Lung microvascular endothelial cell (primary cell): ENCODE measurements at regions not wholly inside any gene's neighbourhood (a gene's known extent, or its start where the extent isn't known, plus 50 kb on each side); places are given as distances from the start of the nearest gene placed in this dataset.

Source experiments
- DNase-seq, 2 donors: peaks; one replicate each; pipeline versions ENCODE4 v3.0.0 to v3.0.0-alpha.2; 2010; ENCODE audit warnings: low read depth in 2 of 2

DNA sequence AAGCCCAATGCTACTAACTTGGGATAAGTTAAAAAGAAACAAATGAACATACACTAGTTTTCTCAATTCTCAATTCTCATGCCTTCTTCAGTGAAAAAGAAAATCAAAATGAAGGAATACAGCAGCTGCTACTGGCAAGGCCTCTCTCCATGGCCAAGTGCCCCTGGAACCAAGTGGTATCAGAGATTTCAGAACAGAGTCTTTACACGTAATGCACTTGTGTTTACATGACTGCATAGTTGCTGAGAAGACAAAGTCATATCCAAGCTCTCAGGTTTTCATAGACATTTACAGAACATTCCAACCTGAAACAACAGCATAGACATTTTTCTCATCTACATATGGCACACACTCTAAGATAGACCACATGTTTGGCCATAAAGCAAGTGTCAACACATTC lies 789.9 kb downstream of the CBLN2 start:
- DNase-seq = no peak

GRCh38 chr18:71743634-71744033 lies 800.5 kb downstream of the CBLN2 start:
- DNase-seq = no peak

- no peak for DNase-seq
Measured at GRCh38 chr18:71729611-71730010, 814.5 kb downstream of the CBLN2 start.

- no peak for DNase-seq
Measured at GRCh38 chr18:71727909-71728308, 816.2 kb downstream of the CBLN2 start.

DNA sequence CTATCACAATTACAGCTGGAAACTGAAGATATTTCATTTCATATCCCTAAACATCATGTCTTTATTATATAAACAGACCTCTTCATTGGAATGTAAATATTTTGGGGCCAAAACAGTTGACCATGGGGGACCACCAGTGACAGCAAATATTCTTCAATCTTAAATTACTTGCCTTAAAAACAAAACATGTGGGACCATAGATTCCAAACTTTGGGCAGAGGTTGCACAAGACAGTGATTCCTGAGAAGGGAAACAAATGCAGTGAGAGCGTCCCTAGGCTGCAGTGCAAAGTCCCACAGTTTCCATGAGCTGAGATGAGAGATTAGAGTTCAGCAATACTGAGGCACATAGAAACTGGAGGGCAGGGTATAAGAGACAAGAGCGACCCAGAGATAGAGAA lies 818.9 kb downstream of the CBLN2 start:
- no peak for DNase-seq

DNA sequence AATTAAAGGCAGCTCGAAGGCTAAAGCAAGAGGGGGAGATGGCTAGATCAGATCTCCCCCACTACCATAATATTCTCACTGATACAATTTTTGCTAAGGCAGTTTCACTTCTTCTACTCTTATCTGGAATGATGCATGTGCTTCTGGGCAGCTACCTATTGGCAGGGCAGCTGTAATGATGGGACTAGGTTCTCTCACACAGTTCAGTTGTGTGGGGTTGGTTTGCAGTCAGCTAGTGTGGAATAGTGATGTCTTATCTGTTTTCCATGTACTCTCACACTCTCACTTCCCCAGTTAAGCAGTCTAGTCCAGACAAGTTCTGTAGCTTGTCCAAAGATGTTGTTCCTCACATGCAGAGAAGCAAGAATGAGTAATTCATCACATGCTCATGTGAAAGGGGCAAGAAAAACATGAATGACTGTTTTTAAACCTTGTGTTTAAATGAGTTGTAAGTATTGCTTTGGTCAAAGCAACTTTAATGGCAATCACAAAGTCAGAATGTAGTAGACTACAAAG lies 836.1 kb downstream of the CBLN2 start:
- no peak for DNase-seq

DNA sequence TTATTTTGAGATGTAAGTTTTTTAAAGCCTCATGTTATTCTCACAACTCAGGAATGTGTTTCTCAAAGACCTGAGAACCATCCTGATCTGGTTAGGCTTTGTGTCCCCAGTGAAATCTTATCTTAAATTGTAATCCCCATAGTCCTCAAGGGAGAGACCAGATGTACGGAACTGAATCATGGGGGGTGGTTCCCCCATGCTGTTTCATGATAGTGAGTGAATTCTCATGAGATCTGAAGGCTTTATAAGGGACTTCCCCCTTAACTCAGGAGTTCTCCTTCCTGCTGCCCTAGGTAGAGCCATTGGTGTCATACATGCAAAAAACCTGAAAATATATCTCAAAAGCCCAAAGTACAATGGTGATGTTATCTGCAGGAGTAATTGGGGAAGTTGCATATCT lies 836.7 kb downstream of the CBLN2 start:
- no peak for DNase-seq

GRCh38 chr18:71689416-71690160 lies 854.6 kb downstream of the CBLN2 start:
- no peak for DNase-seq

- no peak for DNase-seq
Measured at GRCh38 chr18:71682591-71682990, 861.6 kb downstream of the CBLN2 start.

- no peak for DNase-seq
Measured at GRCh38 chr18:71678144-71678543, 866.0 kb downstream of the CBLN2 start.

- DNase-seq = no peak
Measured at GRCh38 chr18:71673954-71674353, 870.2 kb downstream of the CBLN2 start.

GRCh38 chr18:71673498-71673897 lies 870.6 kb downstream of the CBLN2 start:
- no peak for DNase-seq

GRCh38 chr18:71666481-71666880 lies 877.7 kb downstream of the CBLN2 start:
- DNase-seq = no peak

DNA sequence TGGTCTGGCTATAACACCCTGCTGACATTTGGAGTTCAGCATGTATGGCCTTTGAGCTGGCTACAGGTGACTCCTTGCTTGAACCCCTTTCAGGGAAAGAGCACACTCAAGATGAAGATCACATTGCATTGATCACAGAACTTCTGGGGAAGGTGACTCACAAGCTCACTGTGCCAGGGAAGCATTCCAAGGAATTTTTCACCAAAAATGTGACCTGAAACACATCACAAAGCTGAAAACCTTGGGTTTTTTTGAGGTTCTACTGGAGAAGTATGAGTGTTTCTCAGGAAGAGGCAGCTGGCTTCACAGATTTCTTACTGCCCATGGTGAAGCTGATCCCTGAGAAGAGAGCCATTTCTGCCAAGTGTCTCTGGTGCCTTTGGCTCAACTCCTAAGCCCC lies 879.0 kb downstream of the CBLN2 start:
- DNase-seq = no peak

- no peak for DNase-seq
Measured at GRCh38 chr18:71643822-71644221, 900.3 kb downstream of the CBLN2 start.

GRCh38 chr18:71630696-71631095 lies 913.4 kb downstream of the CBLN2 start:
- no peak for DNase-seq

GRCh38 chr18:71625556-71626090 lies 918.5 kb downstream of the CBLN2 start:
- no peak for DNase-seq

DNA sequence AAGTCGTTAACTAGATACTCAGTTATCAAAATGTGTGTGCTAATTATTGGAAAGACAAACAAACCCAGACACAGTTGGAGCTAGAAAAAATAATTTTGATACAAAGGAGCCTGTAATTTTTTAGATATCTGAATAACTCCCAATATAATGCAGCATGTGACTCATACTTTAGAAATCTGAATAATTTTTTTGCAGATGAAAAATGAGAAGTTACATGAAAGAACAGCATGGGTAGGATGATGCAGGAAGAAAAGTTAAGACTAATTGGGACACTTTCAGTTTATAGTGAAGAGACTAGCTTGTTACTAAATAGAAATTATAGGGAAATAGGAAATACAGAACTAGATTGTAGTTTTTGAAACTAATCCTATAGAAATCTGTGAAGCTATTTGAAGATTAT lies 945.8 kb downstream of the CBLN2 start:
- DNase-seq = no peak

DNA sequence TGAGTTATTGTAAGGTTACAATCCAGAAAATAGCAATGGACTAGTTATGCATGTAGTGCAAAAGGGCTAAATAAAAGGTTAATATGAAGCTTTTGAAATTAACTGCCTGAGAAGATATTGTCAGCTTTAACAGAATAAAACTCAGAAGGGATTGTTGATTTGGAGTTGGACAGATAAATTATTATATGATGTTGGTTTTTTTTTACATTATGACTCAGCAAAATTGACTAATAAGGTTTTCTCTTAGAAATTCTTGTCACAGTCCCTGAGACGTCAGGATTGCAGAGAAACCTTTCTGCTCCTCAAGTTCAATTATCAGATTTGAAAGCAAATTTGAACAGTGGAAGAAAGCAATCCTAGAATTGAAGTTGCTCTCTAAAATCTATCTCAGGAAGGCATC lies 946.9 kb downstream of the CBLN2 start:
- no peak for DNase-seq

GRCh38 chr18:71583252-71583651 lies 960.9 kb downstream of the CBLN2 start:
- DNase-seq = no peak

DNA sequence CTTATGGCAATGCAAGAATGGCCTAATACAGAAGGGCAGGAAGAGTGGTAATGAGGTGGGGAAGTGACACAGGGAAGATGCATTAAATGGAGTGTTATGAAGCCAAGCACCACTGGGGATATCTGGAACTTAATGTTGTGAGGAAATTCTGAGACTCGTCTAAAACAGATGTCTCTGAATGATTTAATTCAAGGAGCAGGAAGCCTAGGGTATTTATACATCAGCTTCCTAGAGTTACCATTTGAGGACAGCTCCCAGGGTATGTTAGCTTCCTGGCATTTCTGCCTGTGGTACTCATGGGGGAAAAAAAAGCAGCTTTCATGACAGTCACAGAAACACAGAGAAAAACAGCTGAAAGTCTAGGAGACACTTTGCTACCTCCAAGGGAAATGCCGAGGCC lies 989.5 kb downstream of the CBLN2 start:
- peak in 1 of 2 donors; percentile 1 for DNase-seq

GRCh38 chr18:71541643-71542042 lies 1002.5 kb downstream of the CBLN2 start:
- no peak for DNase-seq

DNA sequence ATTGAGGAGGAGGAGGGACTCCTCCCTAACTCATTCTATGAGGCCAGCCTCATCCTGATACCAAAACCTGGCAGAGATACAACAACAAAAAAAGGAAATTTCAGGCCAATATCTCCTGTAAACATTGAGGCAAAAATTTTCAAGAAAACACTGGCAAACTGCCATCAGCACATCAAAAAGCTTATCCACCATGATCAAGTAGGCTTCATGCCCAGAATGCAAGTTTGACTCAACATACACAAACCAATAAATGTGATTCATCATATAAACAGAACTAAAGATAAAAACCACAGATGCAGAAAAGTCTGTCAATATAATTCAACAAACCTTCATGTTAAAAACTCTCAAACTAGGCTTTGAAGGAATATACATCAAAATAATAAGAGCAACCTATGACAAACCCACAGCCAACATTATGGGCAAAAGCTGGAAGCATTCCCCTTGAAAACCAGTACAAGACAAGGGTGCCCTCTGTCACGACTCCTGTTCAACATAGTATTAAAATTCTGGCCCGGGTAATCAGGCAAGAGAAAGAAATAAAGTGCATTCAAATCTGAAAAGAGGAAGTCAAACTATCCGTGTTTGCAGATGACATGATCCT lies 1014.3 kb downstream of the CBLN2 start:
- DNase-seq = peak; percentile 11 to 24
